H1 (cell line): ENCODE measurements at regions not wholly inside any gene's neighbourhood (a gene's known extent, or its start where the extent isn't known, plus 50 kb on each side); places are given as distances from the start of the nearest gene placed in this dataset.

Experiments
- BACH1 ChIP-seq: IDR thresholded peaks from 2 replicates; pipeline ENCODE4 v1.6.1; 2012; ENCODE audit warnings: low read length, improper control_type of control experiment
- BCL11A ChIP-seq, 2 experiments: IDR thresholded peaks; one replicate each; pipeline ENCODE4 v1.6.1; 2011; ENCODE audit warnings: low read depth in 2 of 2, low read length in 2 of 2, mild to moderate bottlenecking in 2 of 2
- CTCF ChIP-seq, 3 experiments: IDR thresholded peaks; 1 replicate in 2 of 3; 2 replicates in 1 of 3; pipeline versions ENCODE4 v1.5.1 to v1.6.1; 2011; ENCODE audit warnings: low read length in 3 of 3, mild to moderate bottlenecking in 3 of 3, inconsistent platforms in 2 of 3, low read depth in 1 of 3, moderate library complexity in 1 of 3; ENCODE audit not compliant: insufficient read depth in 1 of 3; ENCODE audit errors: control extremely low read depth in 1 of 3
- EGR1 ChIP-seq: IDR thresholded peaks from 2 replicates; pipeline ENCODE4 v1.6.1; 2011; ENCODE audit warnings: low read depth, low read length, borderline replicate concordance
- MAX ChIP-seq: IDR thresholded peaks from 2 replicates; pipeline ENCODE4 v1.6.1; 2012; ENCODE audit warnings: inconsistent platforms
- POLR2A ChIP-seq, 2 experiments: IDR thresholded peaks; 1 replicate in 1 of 2; 2 replicates in 1 of 2; pipeline ENCODE4 v1.6.1; 2011; ENCODE audit warnings: low read depth in 2 of 2, low read length in 2 of 2, mild to moderate bottlenecking in 2 of 2; ENCODE audit errors: control extremely low read depth in 1 of 2
- RAD21 ChIP-seq, 2 experiments: IDR thresholded peaks in 1 of 2; conservative IDR thresholded peaks in 1 of 2; 2 replicates each; pipeline ENCODE4 v1.6.1; 2011; ENCODE audit warnings: low read depth in 2 of 2, low read length in 2 of 2, improper control_type of control experiment in 1 of 2, inconsistent platforms in 1 of 2, mild to moderate bottlenecking in 1 of 2, moderate library complexity in 1 of 2

- TF ChIP-seq BACH1 (no peak), MAX (no peak), CTCF (IDR thresholded peaks at IDR 0.05; ENCODE audit: control extremely low read depth in 1 of 3, insufficient read depth in 1 of 3, low read depth in 1 of 3, low read length in 3 of 3) (no peak), POLR2A (IDR thresholded peaks at IDR 0.05; ENCODE audit: control extremely low read depth in 1 of 2, low read depth in 2 of 2, low read length in 2 of 2) (no peak), BCL11A (IDR thresholded peaks at IDR 0.05; ENCODE audit: low read depth in 2 of 2, low read length in 2 of 2) (no peak), RAD21 (IDR thresholded peaks at IDR 0.05 in 1 of 2, conservative IDR thresholded peaks at IDR 0.05 in 1 of 2; ENCODE audit: low read depth in 2 of 2, low read length in 2 of 2) (no peak), EGR1 (no peak)
Observed at GRCh38 chr3:166522017-166522416, 684.8 kb upstream of the BCHE start.
